ENCODE measurements at regions not wholly inside any gene's neighbourhood (a gene's known extent, or its start where the extent isn't known, plus 50 kb on each side); places are given as distances from the start of the nearest gene placed in this dataset.

DNA sequence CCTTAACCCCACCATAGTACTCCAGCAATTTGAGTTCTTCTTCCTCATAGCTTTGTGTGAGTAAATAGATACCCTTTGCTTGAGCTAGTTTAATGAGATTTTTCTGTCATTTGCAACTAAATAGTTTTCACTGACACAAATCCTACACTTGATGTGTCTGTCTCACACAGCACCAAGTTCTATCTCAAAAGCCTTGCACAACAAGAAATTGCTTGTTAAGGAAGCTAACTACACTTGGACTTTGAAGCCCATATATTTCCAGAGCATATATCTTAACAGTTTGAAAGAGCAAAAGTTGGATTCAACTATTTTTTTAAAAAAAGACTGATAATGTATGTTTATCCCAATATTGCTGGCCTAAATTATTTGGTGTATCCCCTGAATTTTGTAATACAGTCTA lies 459.2 kb downstream of the ACTL7B start:
- TF ChIP-seq CTCF (IDR thresholded peaks at IDR 0.05) = no peak
- no peak for TF ChIP-seq POLR2A (IDR thresholded peaks at IDR 0.05)
